Endodermal cell (in vitro differentiated cells): ENCODE measurements at regions not wholly inside any gene's neighbourhood (a gene's known extent, or its start where the extent isn't known, plus 50 kb on each side); places are given as distances from the start of the nearest gene placed in this dataset.

Experiments used
- DNase-seq: peaks from one replicate; pipeline ENCODE4 v3.0.0-alpha.2; 2017
- H3K27ac ChIP-seq: 2 replicates; pipeline ENCODE4 v1.5.1; 2013; ENCODE audit warnings: mild to moderate bottlenecking, low read depth, low read length, moderate library complexity
- H3K27me3 ChIP-seq: 2 replicates; pipeline ENCODE4 v1.6.1; 2013; ENCODE audit warnings: mild to moderate bottlenecking, low read length, moderate library complexity; ENCODE audit not compliant: insufficient read depth, control insufficient read depth, poor library complexity, severe bottlenecking
- H3K36me3 ChIP-seq: 2 replicates; pipeline ENCODE4 v1.7.0; 2013; ENCODE audit warnings: mild to moderate bottlenecking, low read length, moderate library complexity; ENCODE audit not compliant: control insufficient read depth, insufficient read depth
- H3K4me1 ChIP-seq: one replicate; pipeline ENCODE4 v1.7.0; 2013; ENCODE audit warnings: low read length; ENCODE audit not compliant: control insufficient read depth, insufficient read depth
- H3K4me3 ChIP-seq: 2 replicates; pipeline ENCODE4 v1.5.1; 2013; ENCODE audit warnings: mild to moderate bottlenecking, low read length, moderate library complexity
- H3K9ac ChIP-seq: 2 replicates; pipeline ENCODE4 v1.6.1; 2013; ENCODE audit warnings: mild to moderate bottlenecking, low read length, moderate library complexity; ENCODE audit not compliant: poor library complexity, severe bottlenecking; ENCODE audit errors: extremely low read depth
- H3K9me3 ChIP-seq: 2 replicates; pipeline ENCODE4 v1.6.1; 2013; ENCODE audit warnings: mild to moderate bottlenecking, low read length, moderate library complexity; ENCODE audit not compliant: control insufficient read depth
- H3K27ac Mint-ChIP-seq: 2 replicates; pipeline ENCODE4 v1.8.0; 2020; ENCODE audit warnings: mixed read lengths
- H3K27me3 Mint-ChIP-seq: 2 replicates; pipeline ENCODE4 v1.8.0; 2021; ENCODE audit warnings: mild to moderate bottlenecking, mixed read lengths; ENCODE audit not compliant: insufficient read depth
- H3K36me3 Mint-ChIP-seq: 2 replicates; pipeline ENCODE4 v1.8.0; 2020; ENCODE audit warnings: low read depth, mixed read lengths
- H3K4me1 Mint-ChIP-seq: 2 replicates; pipeline ENCODE4 v1.8.0; 2020; ENCODE audit warnings: mixed read lengths
- H3K4me3 Mint-ChIP-seq: 2 replicates; pipeline ENCODE4 v1.8.0; 2020; ENCODE audit warnings: mild to moderate bottlenecking, moderate library complexity, mixed read lengths
- H3K9me3 Mint-ChIP-seq: 2 replicates; pipeline ENCODE4 v1.8.0; 2020; ENCODE audit warnings: mild to moderate bottlenecking, mixed read lengths
- CTCF ChIP-seq: fragments of 200-600 bp; sonication (generic); conservative IDR thresholded peaks from 2 replicates; pipeline ENCODE4 v1.5.0; 2021; ENCODE audit warnings: antibody characterized with exemption, mild to moderate bottlenecking
- WGBS, 2 experiments: methylation state at CpG; one replicate each; pipeline versions ENCODE4 v1.1.5 to v1.1.7; 2013; ENCODE audit warnings: missing lambda C conversion rate in 2 of 2, mixed read lengths in 1 of 2; ENCODE audit not compliant: insufficient coverage in 1 of 2, insufficient read length in 1 of 2; 5-methylcytosine and 5-hydroxymethylcytosine counted together

GRCh38 chr2:195317550-195317949, 339.5 kb upstream of the SLC39A10 start:
- DNase-seq, result no peak
- no peak overlapping the region for H3K27ac ChIP-seq
- H3K27me3 Mint-ChIP-seq, result peaks cover 17% of the 10 kb centered on the region
- H3K27me3 ChIP-seq, result no peaks in the 10 kb centered on the region
- no peak for TF ChIP-seq CTCF
- 91 to 95% methylated on average over 3 of the region's 3 CpGs for WGBS, 2 experiments
- H3K9ac ChIP-seq, result no peak overlapping the region
- H3K4me3 ChIP-seq, result no peak overlapping the region
- H3K9me3 ChIP-seq, result no peaks in the 10 kb centered on the region
- no peaks in the 10 kb centered on the region for H3K36me3 Mint-ChIP-seq
- H3K4me3 Mint-ChIP-seq, result no peak overlapping the region
- H3K4me1 ChIP-seq, result peaks cover 2% of the 10 kb centered on the region
- no peaks in the 10 kb centered on the region for H3K36me3 ChIP-seq
- no peaks in the 10 kb centered on the region for H3K4me1 Mint-ChIP-seq
- no peak overlapping the region for H3K27ac Mint-ChIP-seq
- H3K9me3 Mint-ChIP-seq, result no peaks in the 10 kb centered on the region

GRCh38 chr2:195316486-195316885, 340.5 kb upstream of the SLC39A10 start:
- Histone ChIP-seq H3K4me3 (no peak overlapping the region), H3K36me3 (no peaks in the 10 kb centered on the region), H3K4me1 (peaks cover 2% of the 10 kb centered on the region), H3K9me3 (no peaks in the 10 kb centered on the region), H3K27ac (no peak overlapping the region), H3K27me3 (no peaks in the 10 kb centered on the region), H3K9ac (no peak overlapping the region)
- no peaks in the 10 kb centered on the region for H3K36me3 Mint-ChIP-seq
- no peak for TF ChIP-seq CTCF
- H3K9me3 Mint-ChIP-seq, result no peaks in the 10 kb centered on the region
- no peak overlapping the region for H3K27ac Mint-ChIP-seq
- H3K27me3 Mint-ChIP-seq, result peaks cover 21% of the 10 kb centered on the region
- DNase-seq, result no peak
- no peak overlapping the region for H3K4me3 Mint-ChIP-seq
- H3K4me1 Mint-ChIP-seq, result no peaks in the 10 kb centered on the region

- Mint-ChIP-seq H3K4me3 (no peak overlapping the region), H3K27me3 (peaks cover 46% of the 10 kb centered on the region), H3K36me3 (no peaks in the 10 kb centered on the region), H3K4me1 (peaks cover 4% of the 10 kb centered on the region), H3K27ac (no peak overlapping the region), H3K9me3 (no peaks in the 10 kb centered on the region)
- Histone ChIP-seq H3K4me1 (peaks cover 2% of the 10 kb centered on the region), H3K27ac (no peak overlapping the region), H3K9ac (no peak overlapping the region), H3K9me3 (no peaks in the 10 kb centered on the region), H3K27me3 (peaks cover 10% of the 10 kb centered on the region), H3K4me3 (no peak overlapping the region), H3K36me3 (no peaks in the 10 kb centered on the region)
- 89% methylated on average over 1 of the region's 1 CpG; no CpG with 5 or more reads in 1 of the 2 experiments for WGBS, 2 experiments
- TF ChIP-seq CTCF, result no peak
- DNase-seq, result no peak
Measured at GRCh38 chr2:195313962-195314361, 343.1 kb upstream of the SLC39A10 start.
